ENCODE measurements at regions not wholly inside any gene's neighbourhood (a gene's known extent, or its start where the extent isn't known, plus 50 kb on each side); places are given as distances from the start of the nearest gene placed in this dataset.
"Not testable (repeated sequence)": the region's sequence is repeated elsewhere in the genome, so short reads cannot be mapped to it uniquely, and the experiment has no call there.

DNA sequence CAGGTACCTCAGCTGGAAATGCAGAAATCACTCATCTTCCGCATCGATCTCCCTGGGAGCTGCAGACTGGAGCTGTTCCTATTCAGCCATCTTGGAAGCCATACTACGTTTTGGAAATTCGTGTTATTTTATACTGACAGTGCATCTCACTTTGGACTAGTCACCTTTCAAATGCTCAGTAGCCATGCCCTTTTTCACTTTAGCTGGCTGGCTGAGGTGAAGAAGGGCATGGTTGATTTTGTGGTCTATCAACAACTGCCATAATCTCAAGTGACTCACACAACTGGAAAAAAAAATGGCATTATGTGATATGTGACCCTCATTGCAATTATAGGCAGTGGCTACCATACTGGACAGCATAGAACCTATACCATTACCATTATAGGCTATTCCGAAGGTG lies 100.5 kb downstream of the CCDC71L start:
- Histone ChIP-seq H3K9me3 (ENCODE audit: control insufficient read depth, insufficient read depth, low read length) (no peaks in the 10 kb centered on the region), H3K4me1 (ENCODE audit: control insufficient read depth, insufficient read depth, low read length) (no peaks in the 10 kb centered on the region), H3K9ac (ENCODE audit: low read depth, low read length) (no peak overlapping the region), H3K4me3 (ENCODE audit: low read depth, low read length) (no peak overlapping the region), H3K36me3 (ENCODE audit: control insufficient read depth, insufficient read depth, low read length) (no peaks in the 10 kb centered on the region), H3K27me3 (ENCODE audit: control insufficient read depth, insufficient read depth, low read length) (no peaks in the 10 kb centered on the region), H3K27ac (ENCODE audit: low read depth, low read length) (no peak overlapping the region)

DNA sequence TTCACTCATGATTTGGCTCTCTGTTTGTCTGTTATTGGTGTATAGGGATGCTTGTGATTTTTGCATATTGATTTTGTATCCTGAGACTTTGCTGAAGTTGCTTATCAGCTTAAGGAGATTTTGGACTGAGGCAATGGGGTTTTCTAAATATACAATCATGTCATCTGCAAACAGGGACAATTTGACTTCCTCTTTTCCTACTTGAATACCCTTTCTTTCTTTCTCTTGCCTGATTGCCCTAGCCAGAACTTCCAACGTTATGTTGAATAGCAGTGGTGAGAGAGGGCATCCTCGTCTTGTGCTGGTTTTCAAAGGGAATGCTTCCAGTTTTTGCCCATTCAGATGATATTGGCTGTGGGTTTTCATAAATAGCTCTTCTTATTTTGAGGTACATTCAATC lies 104.7 kb downstream of the CCDC71L start:
- not testable (repeated sequence) for H3K9ac ChIP-seq (ENCODE audit: low read depth, low read length); H3K4me3 ChIP-seq (ENCODE audit: low read depth, low read length); H3K27ac ChIP-seq (ENCODE audit: low read depth, low read length); H3K27me3 ChIP-seq (ENCODE audit: control insufficient read depth, insufficient read depth, low read length); H3K36me3 ChIP-seq (ENCODE audit: control insufficient read depth, insufficient read depth, low read length); H3K9me3 ChIP-seq (ENCODE audit: control insufficient read depth, insufficient read depth, low read length); H3K4me1 ChIP-seq (ENCODE audit: control insufficient read depth, insufficient read depth, low read length)

DNA sequence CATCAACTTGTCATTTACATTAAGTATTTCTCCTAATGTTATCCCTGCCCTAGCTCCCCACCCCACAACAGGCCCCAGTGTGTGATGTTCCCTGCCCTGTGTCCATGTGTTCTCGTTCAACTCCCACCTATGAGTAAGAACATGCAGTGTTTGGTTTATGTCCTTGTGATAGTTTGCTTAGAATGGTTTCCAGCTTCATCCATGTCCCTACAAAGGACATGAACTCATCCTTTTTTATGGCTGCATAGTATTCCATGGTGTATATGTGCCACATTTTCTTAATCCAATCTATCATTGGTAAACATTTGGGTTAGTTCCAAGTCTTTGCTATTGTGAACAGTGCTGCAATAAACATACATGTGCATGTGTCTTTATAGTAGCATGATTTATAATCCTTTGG lies 106.3 kb downstream of the CCDC71L start:
- not testable (repeated sequence) for H3K9ac ChIP-seq (ENCODE audit: low read depth, low read length); H3K27me3 ChIP-seq (ENCODE audit: control insufficient read depth, insufficient read depth, low read length); H3K4me3 ChIP-seq (ENCODE audit: low read depth, low read length); H3K9me3 ChIP-seq (ENCODE audit: control insufficient read depth, insufficient read depth, low read length); H3K27ac ChIP-seq (ENCODE audit: low read depth, low read length); H3K4me1 ChIP-seq (ENCODE audit: control insufficient read depth, insufficient read depth, low read length); H3K36me3 ChIP-seq (ENCODE audit: control insufficient read depth, insufficient read depth, low read length)

DNA sequence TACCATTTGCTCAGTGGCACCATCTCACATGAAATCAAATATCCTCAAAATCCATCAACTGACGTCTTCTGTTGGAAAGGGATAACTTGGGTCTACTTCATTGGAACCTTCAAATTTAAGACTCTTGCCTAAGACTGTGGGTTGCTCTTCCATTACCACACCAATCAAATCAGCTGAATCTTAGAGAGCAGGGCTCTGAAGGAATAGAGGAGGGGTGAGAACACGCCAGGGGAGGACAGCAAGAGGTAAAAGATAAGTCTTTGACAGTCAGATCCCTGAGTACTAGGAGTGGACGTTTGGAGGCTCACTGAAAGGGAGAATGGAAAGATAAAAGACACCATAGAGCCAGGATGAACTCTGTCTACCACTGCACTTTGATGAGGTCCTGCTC lies 107.5 kb downstream of the CCDC71L start:
- H3K36me3 ChIP-seq (ENCODE audit: control insufficient read depth, insufficient read depth, low read length) = no peaks in the 10 kb centered on the region
- no peak overlapping the region for H3K9ac ChIP-seq (ENCODE audit: low read depth, low read length)
- H3K9me3 ChIP-seq (ENCODE audit: control insufficient read depth, insufficient read depth, low read length) = no peaks in the 10 kb centered on the region
- no peak overlapping the region for H3K4me3 ChIP-seq (ENCODE audit: low read depth, low read length)
- H3K27ac ChIP-seq (ENCODE audit: low read depth, low read length) = no peak overlapping the region
- H3K4me1 ChIP-seq (ENCODE audit: control insufficient read depth, insufficient read depth, low read length) = no peaks in the 10 kb centered on the region
- H3K27me3 ChIP-seq (ENCODE audit: control insufficient read depth, insufficient read depth, low read length) = no peaks in the 10 kb centered on the region

DNA sequence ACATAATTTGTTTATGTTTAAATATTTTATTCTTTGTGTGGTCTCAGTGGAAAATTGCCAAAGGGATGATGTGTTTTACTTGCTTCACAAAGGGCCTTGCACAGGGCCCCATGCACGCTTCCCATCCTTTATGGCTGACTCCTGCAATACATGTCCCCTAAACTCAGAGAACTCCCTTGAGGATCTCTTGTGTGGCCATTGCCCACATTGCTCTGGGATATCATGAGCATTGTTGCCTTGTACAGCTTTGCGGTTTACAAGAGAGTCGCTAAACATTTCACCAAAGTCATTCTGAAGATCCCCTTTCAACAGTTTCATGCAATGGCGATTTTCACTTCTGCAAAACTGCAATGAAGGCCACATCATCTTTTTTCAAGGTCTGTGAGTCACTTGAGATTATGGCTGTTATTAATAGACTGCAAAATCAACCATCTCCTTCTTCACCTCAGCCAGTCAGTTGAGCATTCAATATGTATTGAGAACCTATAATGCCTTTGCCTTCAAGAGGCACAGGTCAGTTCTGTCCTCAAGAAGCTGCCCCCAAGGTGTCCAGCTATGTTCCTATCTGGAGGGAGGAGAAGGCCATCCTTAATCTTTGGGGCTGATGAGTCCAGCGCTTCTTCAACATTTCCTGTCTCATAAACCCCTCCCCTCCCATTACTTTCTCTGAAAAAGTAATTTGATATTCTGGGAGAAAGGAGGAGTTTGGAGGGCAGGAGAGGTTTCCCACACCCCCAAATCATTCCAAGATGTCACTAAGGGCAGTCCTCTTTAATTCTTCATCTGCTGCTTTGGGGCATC lies 108.1 kb downstream of the CCDC71L start:
- no peaks in the 10 kb centered on the region for H3K9me3 ChIP-seq (ENCODE audit: control insufficient read depth, insufficient read depth, low read length)
- H3K36me3 ChIP-seq (ENCODE audit: control insufficient read depth, insufficient read depth, low read length) = no peaks in the 10 kb centered on the region
- no peaks in the 10 kb centered on the region for H3K27me3 ChIP-seq (ENCODE audit: control insufficient read depth, insufficient read depth, low read length)
- H3K27ac ChIP-seq (ENCODE audit: low read depth, low read length) = no peak overlapping the region
- no peak overlapping the region for H3K4me3 ChIP-seq (ENCODE audit: low read depth, low read length)
- no peaks in the 10 kb centered on the region for H3K4me1 ChIP-seq (ENCODE audit: control insufficient read depth, insufficient read depth, low read length)
- H3K9ac ChIP-seq (ENCODE audit: low read depth, low read length) = no peak overlapping the region

DNA sequence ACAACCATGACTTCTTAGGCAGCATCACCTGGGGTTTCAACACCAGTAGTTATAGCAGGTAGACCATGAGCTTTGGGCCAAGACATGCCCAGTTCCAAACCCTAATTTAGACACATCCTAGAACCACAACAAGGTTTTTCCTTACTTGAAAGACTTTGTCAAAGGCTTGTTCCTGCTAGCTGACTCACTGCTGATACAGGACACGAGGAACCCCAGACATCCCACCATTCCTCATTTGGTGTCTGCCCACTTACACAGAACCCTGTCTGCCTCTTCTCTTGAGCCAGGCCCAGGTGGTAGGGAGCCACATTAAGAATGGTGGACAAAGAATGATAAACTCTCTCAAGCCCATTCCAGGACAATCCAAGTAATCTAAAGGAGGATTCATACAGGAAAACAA lies 109.0 kb downstream of the CCDC71L start:
- no peaks in the 10 kb centered on the region for H3K9me3 ChIP-seq (ENCODE audit: control insufficient read depth, insufficient read depth, low read length)
- no peaks in the 10 kb centered on the region for H3K4me1 ChIP-seq (ENCODE audit: control insufficient read depth, insufficient read depth, low read length)
- H3K36me3 ChIP-seq (ENCODE audit: control insufficient read depth, insufficient read depth, low read length) = no peaks in the 10 kb centered on the region
- H3K4me3 ChIP-seq (ENCODE audit: low read depth, low read length) = no peak overlapping the region
- no peaks in the 10 kb centered on the region for H3K27me3 ChIP-seq (ENCODE audit: control insufficient read depth, insufficient read depth, low read length)
- H3K27ac ChIP-seq (ENCODE audit: low read depth, low read length) = no peak overlapping the region
- H3K9ac ChIP-seq (ENCODE audit: low read depth, low read length) = no peak overlapping the region

DNA sequence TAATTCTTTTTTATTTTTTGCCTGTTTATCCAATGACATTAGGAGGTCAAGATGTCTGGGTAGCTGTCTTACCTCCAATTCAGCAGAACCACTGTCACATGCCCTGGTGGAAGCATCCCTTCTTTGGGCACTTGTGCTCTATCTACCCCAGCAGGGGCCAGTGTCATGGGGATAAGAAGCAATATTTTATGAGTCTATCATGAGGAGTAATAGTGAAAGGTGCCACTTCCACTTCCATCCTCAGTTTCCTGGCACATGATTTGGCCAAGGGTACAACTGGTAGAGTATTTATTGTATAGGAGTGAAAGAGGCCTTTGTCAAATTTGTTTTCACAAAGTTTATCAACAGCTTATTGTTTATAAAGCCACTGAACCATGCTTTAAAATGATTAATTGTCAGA lies 112.5 kb downstream of the CCDC71L start:
- no peaks in the 10 kb centered on the region for H3K36me3 ChIP-seq (ENCODE audit: control insufficient read depth, insufficient read depth, low read length)

DNA sequence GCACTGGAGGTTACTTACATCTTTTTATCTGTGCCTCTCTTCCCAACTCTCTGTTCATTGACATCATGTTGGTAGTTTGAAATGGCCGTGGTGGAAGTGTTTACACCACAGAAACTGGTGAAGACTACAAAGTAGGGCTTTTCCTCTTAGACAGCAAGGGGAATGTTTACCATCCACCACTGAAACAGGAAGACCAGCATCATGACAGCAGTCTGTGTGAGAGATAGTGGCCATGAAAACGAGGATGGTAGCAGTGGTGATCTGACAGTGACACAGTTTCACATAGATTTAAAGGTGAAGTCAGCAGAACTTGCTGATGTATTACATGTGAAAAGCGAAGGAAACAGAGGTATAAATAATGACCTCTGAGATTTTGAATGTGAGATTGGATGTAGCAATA lies 115.7 kb downstream of the CCDC71L start:
- Histone ChIP-seq H3K27ac (ENCODE audit: low read depth, low read length) (no peak overlapping the region), H3K4me1 (ENCODE audit: control insufficient read depth, insufficient read depth, low read length) (no peaks in the 10 kb centered on the region), H3K9ac (ENCODE audit: low read depth, low read length) (no peak overlapping the region), H3K4me3 (ENCODE audit: low read depth, low read length) (no peak overlapping the region), H3K27me3 (ENCODE audit: control insufficient read depth, insufficient read depth, low read length) (no peaks in the 10 kb centered on the region), H3K9me3 (ENCODE audit: control insufficient read depth, insufficient read depth, low read length) (no peaks in the 10 kb centered on the region), H3K36me3 (ENCODE audit: control insufficient read depth, insufficient read depth, low read length) (no peaks in the 10 kb centered on the region)

More for the DNA sequence above, 112.5 kb downstream of the CCDC71L start:
- Histone ChIP-seq H3K27me3 (ENCODE audit: control insufficient read depth, insufficient read depth, low read length) (no peaks in the 10 kb centered on the region), H3K9ac (ENCODE audit: low read depth, low read length) (no peak overlapping the region), H3K4me3 (ENCODE audit: low read depth, low read length) (no peak overlapping the region), H3K27ac (ENCODE audit: low read depth, low read length) (no peak overlapping the region), H3K4me1 (ENCODE audit: control insufficient read depth, insufficient read depth, low read length) (no peaks in the 10 kb centered on the region), H3K9me3 (ENCODE audit: control insufficient read depth, insufficient read depth, low read length) (no peaks in the 10 kb centered on the region)

DNA sequence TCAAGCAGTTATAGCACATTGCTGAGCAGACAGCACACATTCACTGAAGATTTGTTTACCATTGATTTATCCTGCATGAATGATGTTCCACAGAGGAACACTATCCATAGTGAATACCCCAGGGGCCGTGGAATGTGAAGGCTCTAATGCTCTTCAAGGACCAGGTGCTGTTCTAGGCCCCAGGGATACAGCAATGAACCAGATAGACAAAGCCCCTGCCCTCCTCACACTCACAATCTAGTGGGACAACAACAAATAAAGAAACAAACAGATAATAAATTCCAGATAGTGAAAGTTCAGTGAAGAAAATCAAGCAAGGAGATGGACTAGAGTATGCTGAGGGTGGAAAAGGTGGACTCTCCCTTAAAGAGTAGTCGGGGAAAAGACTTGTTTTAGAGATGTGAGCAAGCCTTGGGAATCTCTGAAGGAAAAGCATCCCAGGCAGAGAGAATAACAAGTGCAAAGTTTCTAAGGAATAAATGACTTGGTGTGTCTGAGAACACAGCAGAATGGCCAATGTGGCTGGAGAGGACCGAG lies 117.7 kb downstream of the CCDC71L start:
- Histone ChIP-seq H3K4me3 (ENCODE audit: low read depth, low read length) (no peak overlapping the region), H3K27ac (ENCODE audit: low read depth, low read length) (no peak overlapping the region), H3K9me3 (ENCODE audit: control insufficient read depth, insufficient read depth, low read length) (no peaks in the 10 kb centered on the region), H3K4me1 (ENCODE audit: control insufficient read depth, insufficient read depth, low read length) (no peaks in the 10 kb centered on the region), H3K27me3 (ENCODE audit: control insufficient read depth, insufficient read depth, low read length) (no peaks in the 10 kb centered on the region), H3K9ac (ENCODE audit: low read depth, low read length) (no peak overlapping the region), H3K36me3 (ENCODE audit: control insufficient read depth, insufficient read depth, low read length) (no peaks in the 10 kb centered on the region)

DNA sequence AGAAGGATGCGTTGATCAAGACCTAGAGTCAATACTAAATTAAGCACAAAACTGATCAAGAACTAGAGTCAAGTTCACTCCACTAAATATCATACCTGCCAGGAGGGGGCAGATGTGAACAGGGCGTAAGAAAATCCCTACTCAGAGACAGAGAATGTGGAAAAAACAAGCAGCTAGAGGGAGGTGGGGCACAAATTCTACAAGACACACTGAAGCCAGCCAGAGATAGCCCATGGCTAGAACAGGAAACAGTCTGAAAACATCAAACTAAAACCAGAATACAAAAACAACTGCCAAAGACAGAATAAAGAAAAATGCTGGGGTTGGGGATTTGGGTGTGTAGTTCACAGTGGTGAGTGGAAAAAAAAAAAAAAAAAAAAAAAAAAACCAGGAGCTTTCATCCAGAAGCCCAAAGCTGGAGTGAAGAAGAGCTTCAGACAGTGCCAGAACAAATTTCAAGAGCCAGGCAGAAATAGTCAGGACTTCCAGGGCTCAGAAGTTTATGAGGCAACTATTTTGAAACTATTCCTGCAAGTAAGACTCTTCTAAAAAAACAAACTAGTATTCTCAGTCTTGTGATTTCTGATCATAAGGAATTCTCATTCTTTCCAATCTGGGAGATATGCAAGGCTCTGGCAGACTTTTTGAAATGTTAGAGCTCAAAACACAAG lies 118.3 kb downstream of the CCDC71L start:
- H3K9me3 ChIP-seq (ENCODE audit: control insufficient read depth, insufficient read depth, low read length) = no peaks in the 10 kb centered on the region
- no peak overlapping the region for H3K4me3 ChIP-seq (ENCODE audit: low read depth, low read length)
- H3K36me3 ChIP-seq (ENCODE audit: control insufficient read depth, insufficient read depth, low read length) = no peaks in the 10 kb centered on the region
- no peak overlapping the region for H3K9ac ChIP-seq (ENCODE audit: low read depth, low read length)
- no peak overlapping the region for H3K27ac ChIP-seq (ENCODE audit: low read depth, low read length)
- H3K4me1 ChIP-seq (ENCODE audit: control insufficient read depth, insufficient read depth, low read length) = no peaks in the 10 kb centered on the region
- no peaks in the 10 kb centered on the region for H3K27me3 ChIP-seq (ENCODE audit: control insufficient read depth, insufficient read depth, low read length)

DNA sequence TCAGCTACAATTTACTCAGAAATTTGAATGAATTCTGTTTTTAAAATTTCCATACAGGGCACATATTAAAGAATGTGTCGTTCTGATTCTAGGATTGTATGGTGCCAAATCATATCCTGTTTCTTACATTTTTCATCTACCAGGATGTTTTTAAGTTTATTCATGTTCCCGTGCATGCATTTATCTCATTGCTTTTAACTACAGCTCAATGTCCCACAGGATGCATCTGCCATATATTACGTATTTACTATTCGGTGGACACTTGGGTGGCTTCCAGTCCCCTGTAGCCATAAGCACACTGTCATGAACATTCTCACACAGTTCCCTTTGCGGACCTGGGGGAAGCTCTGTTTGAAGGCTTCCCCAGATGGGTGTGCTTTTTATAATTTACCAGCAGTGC lies 122.3 kb downstream of the CCDC71L start:
- H3K4me1 ChIP-seq (ENCODE audit: control insufficient read depth, insufficient read depth, low read length) = peaks cover 6% of the 10 kb centered on the region; the same call in 1 of the 2 replicates
- no peaks in the 10 kb centered on the region for H3K36me3 ChIP-seq (ENCODE audit: control insufficient read depth, insufficient read depth, low read length)
- no peak overlapping the region for H3K27ac ChIP-seq (ENCODE audit: low read depth, low read length)
- no peak overlapping the region for H3K4me3 ChIP-seq (ENCODE audit: low read depth, low read length)
- H3K27me3 ChIP-seq (ENCODE audit: control insufficient read depth, insufficient read depth, low read length) = no peaks in the 10 kb centered on the region
- H3K9ac ChIP-seq (ENCODE audit: low read depth, low read length) = no peak overlapping the region
- no peaks in the 10 kb centered on the region for H3K9me3 ChIP-seq (ENCODE audit: control insufficient read depth, insufficient read depth, low read length)

Measured in HUES48 (cell line).